B cell (primary cell): ENCODE measurements at regions not wholly inside any gene's neighbourhood (a gene's known extent, or its start where the extent isn't known, plus 50 kb on each side); places are given as distances from the start of the nearest gene placed in this dataset.

ENCODE experiments used
- ATAC-seq: fragments of 200-7000 bp; cut with Tn5 transposase; one replicate; pipeline ENCODE4 v1.10.0; 2021; ENCODE audit warnings: low read depth, mild to moderate bottlenecking, moderate number of reproducible peaks, moderate library complexity
- CTCF ChIA-PET: fragments of 350-600 bp; sonication (Branson Sonifier 250); formaldehyde crosslinking; loops from one replicate; lab custom pipeline; 2021; ENCODE audit warnings: antibody characterized with exemption, inconsistent platforms; lab: Charles Lee
- POLR2A ChIA-PET: fragments of 350-600 bp; sonication (Branson Sonifier 250); formaldehyde crosslinking; loops from one replicate; lab custom pipeline; 2021; ENCODE audit warnings: antibody characterized with exemption; lab: Charles Lee
- DNase-seq: peaks from one replicate; pipeline ENCODE4 v3.0.0; 2013
- H2AFZ ChIP-seq: 2 replicates; pipeline ENCODE4 v1.6.1; 2012; ENCODE audit warnings: mild to moderate bottlenecking, low read depth, low read length; ENCODE audit not compliant: insufficient read depth, poor library complexity, severe bottlenecking
- H3K27ac ChIP-seq, 2 donors: 1 replicate in 1 of 2; 2 replicates in 1 of 2; pipeline ENCODE4 v1.5.1; 2012 to 2013; ENCODE audit warnings: low read length in 2 of 2, mild to moderate bottlenecking in 2 of 2, moderate library complexity in 1 of 2
- H3K27me3 ChIP-seq, 4 experiments: fragments of 200-600 bp in 1 of 4; sonication (generic) in 1 of 4; replicated peaks in 1 of 4; 1 replicate in 2 of 4; 2 replicates in 2 of 4; pipeline versions ENCODE4 v1.6.1 to v1.7.0; 2013 to 2016; ENCODE audit warnings: low read length in 3 of 4, mild to moderate bottlenecking in 2 of 4, mixed read lengths in 1 of 4, moderate library complexity in 1 of 4; ENCODE audit not compliant: insufficient read depth in 4 of 4, control insufficient read depth in 3 of 4; ENCODE audit errors: control extremely low read depth in 1 of 4
- H3K36me3 ChIP-seq, 2 experiments: replicated peaks in 1 of 2; 1 replicate in 1 of 2; 2 replicates in 1 of 2; pipeline versions ENCODE4 v1.6.1 to v1.7.1; 2013; ENCODE audit warnings: low read length in 1 of 2; ENCODE audit not compliant: insufficient read depth in 2 of 2, control insufficient read depth in 1 of 2; ENCODE audit errors: control extremely low read depth in 1 of 2, extremely low read depth in 1 of 2
- H3K4me1 ChIP-seq, 2 donors: fragments of 200-600 bp in 1 of 2; sonication (generic) in 1 of 2; 1 replicate in 1 of 2; 2 replicates in 1 of 2; pipeline versions ENCODE4 v1.5.1 to v1.6.1; 2013 to 2017; ENCODE audit warnings: low read length in 2 of 2; ENCODE audit not compliant: control insufficient read depth in 2 of 2, insufficient read depth in 2 of 2
- H3K4me2 ChIP-seq: replicated peaks from 2 replicates; pipeline ENCODE3; 2012; ENCODE audit warnings: mild to moderate bottlenecking, low read depth, low read length; ENCODE audit not compliant: poor library complexity, severe bottlenecking
- H3K4me3 ChIP-seq, 5 experiments: fragments of 200-600 bp in 1 of 5; sonication (generic) in 1 of 5; 1 replicate in 3 of 5; 2 replicates in 2 of 5; pipeline versions ENCODE4 v1.5.1 to v1.7.0; 2011 to 2016; ENCODE audit warnings: low read length in 4 of 5, mild to moderate bottlenecking in 4 of 5, low read depth in 2 of 5, control low read depth in 1 of 5, moderate library complexity in 1 of 5; ENCODE audit not compliant: insufficient read depth in 1 of 5; ENCODE audit errors: control extremely low read depth in 1 of 5, extremely low read depth in 1 of 5
- H3K79me2 ChIP-seq: fragments of 200-600 bp; sonication (generic); one replicate; pipeline ENCODE4 v1.6.0; 2016; ENCODE audit warnings: low read length; ENCODE audit not compliant: control insufficient read depth, insufficient read depth
- H3K9ac ChIP-seq: fragments of 200-600 bp; sonication (generic); 2 replicates; pipeline ENCODE4 v1.6.1; 2017; ENCODE audit warnings: mild to moderate bottlenecking, low read length, moderate library complexity
- H3K9me3 ChIP-seq, 3 donors: one replicate each; pipeline versions ENCODE4 v1.6.1 to v1.7.1; 2013; ENCODE audit warnings: low read length in 2 of 3; ENCODE audit not compliant: control insufficient read depth in 2 of 3, insufficient read depth in 1 of 3; ENCODE audit errors: control extremely low read depth in 1 of 3
- H4K20me1 ChIP-seq: 2 replicates; pipeline ENCODE4 v1.6.0; 2012; ENCODE audit warnings: mild to moderate bottlenecking, low read length; ENCODE audit not compliant: insufficient read depth, control insufficient read depth, poor library complexity, severe bottlenecking
- H3K27ac Mint-ChIP-seq: one replicate; pipeline ENCODE4 v1.8.0; 2021; ENCODE audit warnings: mixed read lengths
- H3K27me3 Mint-ChIP-seq: one replicate; pipeline ENCODE4 v1.8.0; 2021; ENCODE audit warnings: mixed read lengths
- H3K4me1 Mint-ChIP-seq: one replicate; pipeline ENCODE4 v1.8.0; 2021; ENCODE audit warnings: mixed read lengths
- H3K4me3 Mint-ChIP-seq: one replicate; pipeline ENCODE4 v1.8.0; 2021; ENCODE audit warnings: mixed read lengths
- H3K9me3 Mint-ChIP-seq: one replicate; pipeline ENCODE4 v1.8.0; 2022; ENCODE audit warnings: mixed read lengths; ENCODE audit not compliant: insufficient read depth
- EZH2 ChIP-seq: IDR thresholded peaks from 2 replicates; pipeline ENCODE4 v1.6.1; 2012; ENCODE audit warnings: borderline replicate concordance, low read depth, mild to moderate bottlenecking, moderate library complexity, low read length; ENCODE audit not compliant: insufficient read depth, poor library complexity, severe bottlenecking
- WGBS: methylation state at CpG from one replicate; pipeline ENCODE4 v1.1.5; 2013; ENCODE audit warnings: missing lambda C conversion rate; ENCODE audit not compliant: insufficient coverage; 5-methylcytosine and 5-hydroxymethylcytosine counted together
- intact Hi-C: fragments of 100-400 bp; cut with micrococcal nuclease; formaldehyde crosslinking; loops from one replicate; pipeline ENCODE4 v1.10.0; 2022
- TF ChIP-seq, protein P1 (sequence below): fragments of 200-600 bp; IDR thresholded peaks from one replicate; pipeline ENCODE4 v1.8.0; 2022; ENCODE audit warnings: antibody characterized with exemption, mild to moderate bottlenecking

DNA sequence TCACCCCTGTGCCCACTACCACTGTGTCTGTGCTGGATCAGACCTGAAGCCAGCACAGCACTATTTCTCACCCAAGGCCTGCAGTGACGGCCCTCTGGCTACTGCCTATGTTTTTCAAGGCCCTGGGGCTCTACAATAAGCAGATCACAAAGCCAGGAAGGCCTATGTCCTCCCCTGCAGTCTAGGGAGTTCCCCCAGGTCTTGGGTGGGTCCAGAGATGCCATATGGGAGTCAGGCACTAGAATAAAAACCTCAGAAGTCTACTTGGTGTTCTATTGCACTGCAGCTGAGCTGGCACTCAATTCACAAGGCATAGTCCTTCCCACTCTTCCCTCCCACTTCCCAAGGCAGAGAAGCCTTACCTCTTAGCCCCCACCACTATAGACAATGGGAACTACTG lies 107.1 kb downstream of the FBXO4 start:
- Mint-ChIP-seq H3K4me3 (no peak overlapping the region), H3K27ac (no peak overlapping the region), H3K9me3 (no peaks in the 10 kb centered on the region), H3K27me3 (peaks cover 11% of the 10 kb centered on the region), H3K4me1 (no peaks in the 10 kb centered on the region)
- DNase-seq (no peak), ATAC-seq (no peak)
- peaks cover 0 to 3% (median 0%) of the 10 kb centered on the region in 4 experiments for H3K27me3 ChIP-seq
- H3K9me3 ChIP-seq = no peaks in the 10 kb centered on the region
- H4K20me1 ChIP-seq = no peaks in the 10 kb centered on the region
- intact Hi-C loops = no loop called here
- ChIA-PET POLR2A (no interaction called here), CTCF (no interaction called here)
- H3K9ac ChIP-seq = no peak overlapping the region
- no peaks in the 10 kb centered on the region for H3K36me3 ChIP-seq
- TF ChIP-seq, protein P1, sequence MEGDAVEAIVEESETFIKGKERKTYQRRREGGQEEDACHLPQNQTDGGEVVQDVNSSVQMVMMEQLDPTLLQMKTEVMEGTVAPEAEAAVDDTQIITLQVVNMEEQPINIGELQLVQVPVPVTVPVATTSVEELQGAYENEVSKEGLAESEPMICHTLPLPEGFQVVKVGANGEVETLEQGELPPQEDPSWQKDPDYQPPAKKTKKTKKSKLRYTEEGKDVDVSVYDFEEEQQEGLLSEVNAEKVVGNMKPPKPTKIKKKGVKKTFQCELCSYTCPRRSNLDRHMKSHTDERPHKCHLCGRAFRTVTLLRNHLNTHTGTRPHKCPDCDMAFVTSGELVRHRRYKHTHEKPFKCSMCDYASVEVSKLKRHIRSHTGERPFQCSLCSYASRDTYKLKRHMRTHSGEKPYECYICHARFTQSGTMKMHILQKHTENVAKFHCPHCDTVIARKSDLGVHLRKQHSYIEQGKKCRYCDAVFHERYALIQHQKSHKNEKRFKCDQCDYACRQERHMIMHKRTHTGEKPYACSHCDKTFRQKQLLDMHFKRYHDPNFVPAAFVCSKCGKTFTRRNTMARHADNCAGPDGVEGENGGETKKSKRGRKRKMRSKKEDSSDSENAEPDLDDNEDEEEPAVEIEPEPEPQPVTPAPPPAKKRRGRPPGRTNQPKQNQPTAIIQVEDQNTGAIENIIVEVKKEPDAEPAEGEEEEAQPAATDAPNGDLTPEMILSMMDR = no peak
- TF ChIP-seq EZH2 = no peak
- no peak overlapping the region for H2AFZ ChIP-seq
- no peaks in the 10 kb centered on the region for H3K79me2 ChIP-seq
- WGBS = 40% methylated on average over 1 of the region's 1 CpG
- no peak overlapping the region for H3K4me2 ChIP-seq
- H3K4me3 ChIP-seq = no peak overlapping the region
- no peak overlapping the region for H3K27ac ChIP-seq
- no peaks in the 10 kb centered on the region for H3K4me1 ChIP-seq

DNA sequence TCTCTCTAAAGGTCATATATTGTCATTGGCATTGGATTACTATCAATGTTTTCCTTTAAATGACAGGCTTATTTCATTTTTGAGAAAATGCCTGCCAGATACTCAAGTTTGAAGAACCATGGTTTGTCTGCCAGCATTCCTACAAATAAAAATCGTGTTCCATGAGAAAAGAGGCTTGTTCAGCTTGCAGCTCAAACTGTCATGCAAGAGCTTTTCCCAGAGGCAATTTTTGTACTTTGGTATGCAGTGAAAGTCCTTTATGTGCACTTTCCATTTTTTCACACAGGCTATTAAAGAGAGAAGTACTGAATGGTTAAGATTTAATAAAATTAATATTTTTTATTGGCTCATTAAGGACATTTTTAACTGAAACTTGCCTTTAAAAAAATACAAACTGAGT lies 110.4 kb downstream of the FBXO4 start:
- H2AFZ ChIP-seq = no peak overlapping the region
- H3K36me3 ChIP-seq = no peaks in the 10 kb centered on the region
- no peaks in the 10 kb centered on the region for H3K9me3 ChIP-seq
- no peak overlapping the region for H3K9ac ChIP-seq
- Mint-ChIP-seq H3K27me3 (peaks cover 11% of the 10 kb centered on the region), H3K9me3 (no peaks in the 10 kb centered on the region), H3K27ac (no peak overlapping the region), H3K4me1 (no peaks in the 10 kb centered on the region), H3K4me3 (no peak overlapping the region)
- peaks cover 0 to 6% (median 3%) of the 10 kb centered on the region in 4 experiments for H3K27me3 ChIP-seq
- no peak overlapping the region for H3K4me3 ChIP-seq
- intact Hi-C loops = no loop called here
- H3K4me2 ChIP-seq = no peak overlapping the region
- 100% methylated on average over 1 of the region's 1 CpG for WGBS
- no peak for ATAC-seq
- POLR2A ChIA-PET = no interaction called here
- H3K4me1 ChIP-seq = no peaks in the 10 kb centered on the region
- TF ChIP-seq, protein P1 = no peak
- TF ChIP-seq EZH2 = no peak
- no peak for DNase-seq
- CTCF ChIA-PET = no interaction called here
- H3K79me2 ChIP-seq = no peaks in the 10 kb centered on the region
- H3K27ac ChIP-seq = no peak overlapping the region
- H4K20me1 ChIP-seq = no peaks in the 10 kb centered on the region
